NT2/D1 (cell line): ENCODE measurements at regions not wholly inside any gene's neighbourhood (a gene's known extent, or its start where the extent isn't known, plus 50 kb on each side); places are given as distances from the start of the nearest gene placed in this dataset.
"Not testable (repeated sequence)": the region's sequence is repeated elsewhere in the genome, so short reads cannot be mapped to it uniquely, and the experiment has no call there.

Source experiments
- DNase-seq: peaks from one replicate; pipeline ENCODE4 v3.0.0-alpha.2; 2011; ENCODE audit warnings: low read depth, low spot score
- H3K27me3 ChIP-seq: 2 replicates; pipeline ENCODE4 v1.6.0; 2011; ENCODE audit warnings: mild to moderate bottlenecking; ENCODE audit not compliant: insufficient read length, insufficient read depth
- H3K36me3 ChIP-seq: 2 replicates; pipeline ENCODE4 v1.6.1; 2011; ENCODE audit warnings: mild to moderate bottlenecking, low read length, mixed read lengths; ENCODE audit not compliant: insufficient read depth, insufficient read length
- H3K4me1 ChIP-seq: 2 replicates; pipeline ENCODE4 v1.5.1; 2011; ENCODE audit not compliant: insufficient read depth, insufficient read length
- H3K4me3 ChIP-seq: 2 replicates; pipeline ENCODE4 v1.5.1; 2011; ENCODE audit warnings: low read depth; ENCODE audit not compliant: insufficient read length
- H3K9ac ChIP-seq: 2 replicates; pipeline ENCODE4 v1.6.0; 2011; ENCODE audit warnings: low read depth; ENCODE audit not compliant: insufficient read length
- H3K9me3 ChIP-seq: 2 replicates; pipeline ENCODE4 v1.5.1; 2011; ENCODE audit warnings: mild to moderate bottlenecking, low read length; ENCODE audit not compliant: insufficient read depth

DNA sequence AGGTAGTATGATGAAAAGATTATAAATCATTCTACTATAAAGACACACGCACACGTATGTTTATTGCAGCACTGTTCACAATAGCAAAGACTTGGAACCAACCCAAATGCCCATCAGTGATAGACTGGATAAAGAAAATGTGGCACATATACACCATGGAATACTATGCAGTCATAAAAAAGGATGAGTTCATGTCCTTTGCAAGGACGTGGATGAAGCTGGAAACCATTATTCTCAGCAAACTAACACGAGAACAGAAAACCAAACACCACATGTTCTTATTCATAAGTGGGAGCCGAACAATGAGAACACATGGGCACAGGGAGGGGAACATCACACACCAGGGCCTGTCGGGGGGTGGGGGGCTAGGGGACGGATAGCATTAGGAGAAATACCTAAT lies 113.9 kb upstream of the OR4F16 start:
- not testable (repeated sequence) for H3K4me1 ChIP-seq, H3K4me3 ChIP-seq, H3K9me3 ChIP-seq, H3K36me3 ChIP-seq, H3K27me3 ChIP-seq, DNase-seq, H3K9ac ChIP-seq

DNA sequence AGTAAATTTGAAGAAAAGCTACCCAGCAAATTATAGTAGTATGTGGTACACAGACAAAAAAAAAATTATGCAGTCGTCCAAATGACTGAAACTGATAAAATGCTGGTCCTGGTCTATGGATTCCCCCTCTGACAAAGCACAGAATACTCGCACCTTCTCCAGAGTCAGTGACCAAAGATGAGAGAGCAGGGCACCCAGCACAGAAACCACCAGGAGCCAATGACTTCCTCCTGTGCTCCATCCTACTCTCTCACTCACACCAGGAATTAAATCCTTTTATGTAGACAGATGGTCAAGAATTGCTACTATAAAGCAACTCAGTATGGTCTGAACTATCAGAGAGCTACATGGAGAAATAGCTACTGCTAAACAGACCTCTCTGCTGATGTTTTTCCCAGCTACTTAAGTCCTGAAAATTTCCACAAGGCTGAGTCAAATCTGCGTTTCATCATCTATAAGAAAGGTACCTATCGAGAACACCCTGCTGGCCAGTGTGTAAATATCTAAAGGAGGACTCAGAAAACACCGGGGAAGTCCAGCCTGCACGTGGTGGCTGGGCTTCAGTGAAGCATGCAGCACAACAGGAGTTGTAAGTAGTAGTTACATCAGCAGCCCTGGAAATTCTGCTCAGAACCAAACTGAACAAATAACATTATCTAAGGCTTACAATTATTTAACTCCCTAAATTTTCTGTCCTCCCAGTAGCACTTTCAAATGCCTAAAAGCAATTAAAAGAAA lies 118.1 kb upstream of the OR4F16 start:
- not testable (repeated sequence) for H3K27me3 ChIP-seq, H3K4me3 ChIP-seq, H3K9ac ChIP-seq, H3K9me3 ChIP-seq, DNase-seq, H3K4me1 ChIP-seq, H3K36me3 ChIP-seq

GRCh38 chr1:805310-805709 lies 118.4 kb upstream of the SAMD11 start:
- H3K9ac ChIP-seq: not testable (repeated sequence)

GRCh38 chr1:807066-807465 lies 116.7 kb upstream of the SAMD11 start:
- not testable (repeated sequence) for H3K9ac ChIP-seq, H3K36me3 ChIP-seq, DNase-seq, H3K9me3 ChIP-seq, H3K4me1 ChIP-seq, H3K4me3 ChIP-seq, H3K27me3 ChIP-seq

More at GRCh38 chr1:805310-805709, 118.4 kb upstream of the SAMD11 start:
- DNase-seq, H3K27me3 ChIP-seq, H3K9me3 ChIP-seq, H3K36me3 ChIP-seq, H3K4me3 ChIP-seq, H3K4me1 ChIP-seq: not testable (repeated sequence)

GRCh38 chr1:807699-808390 lies 115.9 kb upstream of the SAMD11 start:
- not testable (repeated sequence) for DNase-seq, H3K36me3 ChIP-seq, H3K27me3 ChIP-seq, H3K9me3 ChIP-seq, H3K4me3 ChIP-seq, H3K4me1 ChIP-seq, H3K9ac ChIP-seq

- not testable (repeated sequence) for H3K36me3 ChIP-seq, DNase-seq, H3K27me3 ChIP-seq, H3K9ac ChIP-seq, H3K9me3 ChIP-seq, H3K4me3 ChIP-seq, H3K4me1 ChIP-seq
These were observed 112.8 kb upstream of the SAMD11 start for GRCh38 chr1:810949-811348.

DNA sequence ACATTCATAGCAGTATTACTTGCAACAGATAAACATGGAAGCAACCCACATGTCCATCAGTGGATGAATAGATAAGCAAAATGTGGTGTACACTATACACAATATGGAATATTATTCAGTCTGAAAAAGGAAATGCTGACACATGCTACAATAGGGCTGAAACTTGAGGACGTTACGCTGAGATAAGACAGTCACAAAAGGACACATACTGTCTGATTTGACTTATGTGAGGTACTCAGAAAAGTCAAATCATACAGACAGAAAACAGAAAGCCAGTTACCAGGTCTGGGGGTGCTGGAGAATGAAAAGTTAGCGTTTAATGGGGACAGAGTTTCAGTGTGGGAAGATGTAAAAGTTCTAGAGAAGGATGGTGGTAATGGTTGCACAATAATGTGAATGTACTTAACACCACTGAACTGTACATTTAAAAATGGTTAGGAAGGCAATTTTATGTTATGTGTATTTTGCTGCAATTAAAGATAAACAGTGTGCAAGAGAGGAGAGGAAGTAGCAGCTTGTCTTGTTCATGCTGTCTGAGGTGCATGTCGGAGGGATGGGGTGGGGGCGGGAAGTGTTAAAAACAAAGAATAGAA lies 111.1 kb upstream of the SAMD11 start:
- not testable (repeated sequence) for H3K4me3 ChIP-seq, H3K27me3 ChIP-seq, DNase-seq

DNA sequence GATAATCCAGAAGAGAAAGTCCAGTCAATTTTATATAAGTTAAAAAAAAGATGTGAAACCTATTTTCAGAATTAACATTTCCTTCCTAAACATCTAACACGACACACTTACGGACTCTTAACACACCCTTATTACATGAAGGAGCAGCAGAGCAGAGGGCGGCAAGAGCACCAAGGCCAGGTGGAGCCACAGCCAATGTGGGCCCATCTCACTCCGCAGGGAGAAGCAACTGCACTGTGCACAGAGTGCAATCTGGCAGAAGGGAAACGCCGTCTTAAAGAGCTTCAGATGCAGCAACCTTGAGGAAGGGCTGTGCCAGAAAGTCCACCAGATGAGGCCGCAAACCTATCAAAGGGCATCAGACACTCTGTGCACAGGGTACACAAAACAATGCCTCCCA lies 109.2 kb upstream of the SAMD11 start:
- H3K9ac ChIP-seq, H3K4me1 ChIP-seq, H3K9me3 ChIP-seq, H3K4me3 ChIP-seq, DNase-seq, H3K27me3 ChIP-seq, H3K36me3 ChIP-seq: not testable (repeated sequence)

More for the DNA sequence above, 111.1 kb upstream of the SAMD11 start:
- H3K9ac ChIP-seq, H3K9me3 ChIP-seq, H3K4me1 ChIP-seq, H3K36me3 ChIP-seq: not testable (repeated sequence)

- H3K9me3 ChIP-seq, H3K4me3 ChIP-seq, H3K9ac ChIP-seq, H3K27me3 ChIP-seq, DNase-seq, H3K36me3 ChIP-seq, H3K4me1 ChIP-seq: not testable (repeated sequence)
These were observed 108.4 kb upstream of the SAMD11 start for GRCh38 chr1:815147-815922.

DNA sequence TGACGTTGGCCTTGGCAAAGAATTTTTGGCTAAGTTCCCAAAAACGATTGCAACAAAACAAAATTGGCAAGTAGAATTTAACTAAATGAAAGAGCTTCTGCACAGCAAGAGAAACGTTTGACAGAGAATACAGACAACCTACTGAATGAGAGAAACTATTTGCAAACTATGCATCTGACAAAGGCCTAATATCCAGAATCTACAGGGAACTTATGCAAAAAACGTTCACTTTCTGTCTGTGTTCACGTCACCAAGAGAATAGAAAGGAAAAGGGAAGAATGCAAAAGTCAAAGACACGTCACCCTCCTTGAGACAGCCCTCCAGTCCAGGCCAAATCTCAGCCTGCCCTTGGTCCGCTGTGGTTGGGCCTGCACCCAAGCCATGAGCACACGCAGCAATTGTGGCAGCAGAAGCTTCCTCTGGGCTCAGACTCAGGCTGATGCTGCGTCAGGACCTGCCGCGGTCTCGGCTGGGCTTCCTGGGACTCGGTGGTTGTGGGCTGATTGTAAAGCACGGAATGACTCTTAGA lies 106.6 kb upstream of the SAMD11 start:
- not testable (repeated sequence) for H3K9me3 ChIP-seq, H3K27me3 ChIP-seq, H3K36me3 ChIP-seq, H3K4me1 ChIP-seq, H3K4me3 ChIP-seq, H3K9ac ChIP-seq, DNase-seq

GRCh38 chr1:817658-818617 lies 105.8 kb upstream of the SAMD11 start:
- H3K4me3 ChIP-seq, H3K27me3 ChIP-seq, H3K36me3 ChIP-seq, H3K9ac ChIP-seq, H3K4me1 ChIP-seq, DNase-seq, H3K9me3 ChIP-seq: not testable (repeated sequence)
